SK-N-SH (cell line): ENCODE measurements at regions not wholly inside any gene's neighbourhood (a gene's known extent, or its start where the extent isn't known, plus 50 kb on each side); places are given as distances from the start of the nearest gene placed in this dataset.

ENCODE experiments used
- CTCF ChIA-PET: fragments of 300-600, 350-600 bp; formaldehyde crosslinking; extraction: SDS; loops from one replicate; lab custom pipeline; 2021; lab: Yijun Ruan, JAX
- POLR2A ChIA-PET: fragments of 350-600 bp; sonication (Branson Sonifier 250); formaldehyde crosslinking; extraction: SDS; loops from one replicate; lab custom pipeline; 2020; ENCODE audit warnings: antibody characterized with exemption, inconsistent platforms; lab: Yijun Ruan, JAX
- DNase-seq: peaks from one replicate; pipeline ENCODE4 v3.0.0; 2012
- H2AFZ ChIP-seq: fragments of 200-600 bp; sonication (generic); 2 replicates; pipeline ENCODE4 v1.8.1; 2016; ENCODE audit warnings: antibody characterized with exemption, mild to moderate bottlenecking, low read depth
- H3F3A ChIP-seq: fragments of 200-600 bp; sonication (generic); replicated peaks from 2 replicates; pipeline ENCODE3; 2016; ENCODE audit warnings: antibody characterized with exemption, mild to moderate bottlenecking; ENCODE audit not compliant: insufficient read depth
- H3K27ac ChIP-seq, 2 experiments: fragments of 200-500 bp in 1 of 2; fragments of 200-600 bp in 1 of 2; sonication (Bioruptor generic) in 1 of 2; sonication (generic), shearing (Covaris generic) in 1 of 2; 2 replicates each; pipeline versions ENCODE4 v1.5.1 to v1.6.1; 2014 to 2016; ENCODE audit warnings: low read depth in 2 of 2, inconsistent platforms in 1 of 2, low read length in 1 of 2, mild to moderate bottlenecking in 1 of 2, mixed read lengths in 1 of 2
- H3K27me3 ChIP-seq: fragments of 200-600 bp; sonication (generic), shearing (Covaris generic); 2 replicates; pipeline ENCODE4 v1.6.1; 2016; ENCODE audit warnings: mixed run types; ENCODE audit not compliant: insufficient read depth
- H3K36me3 ChIP-seq, 2 experiments: fragments of 200-500 bp in 1 of 2; fragments of 200-600 bp in 1 of 2; sonication (Bioruptor generic) in 1 of 2; sonication (generic) in 1 of 2; replicated peaks in 1 of 2; 2 replicates each; pipeline versions ENCODE3 to v1.5.1; 2014 to 2016; ENCODE audit warnings: low read length in 1 of 2, mild to moderate bottlenecking in 1 of 2; ENCODE audit not compliant: insufficient read depth in 2 of 2, control insufficient read depth in 1 of 2
- H3K4me1 ChIP-seq, 2 experiments: fragments of 200-500 bp in 1 of 2; fragments of 200-600 bp in 1 of 2; sonication (Bioruptor generic) in 1 of 2; sonication (generic), shearing (Covaris generic) in 1 of 2; 2 replicates each; pipeline versions ENCODE4 v1.5.1 to v1.6.1; 2014 to 2016; ENCODE audit warnings: low read depth in 1 of 2, low read length in 1 of 2, mixed run types in 1 of 2; ENCODE audit not compliant: insufficient read depth in 2 of 2, control insufficient read depth in 1 of 2
- H3K4me2 ChIP-seq: fragments of 200-600 bp; sonication (generic), shearing (Covaris generic); 2 replicates; pipeline ENCODE4 v1.6.1; 2017; ENCODE audit warnings: mixed run types
- H3K4me3 ChIP-seq, 2 experiments: fragments of 200-500 bp in 1 of 2; fragments of 200-600 bp in 1 of 2; sonication (Bioruptor generic) in 1 of 2; sonication (generic), shearing (Covaris generic) in 1 of 2; 2 replicates each; pipeline versions ENCODE4 v1.5.1 to v1.8.1; 2014 to 2016; ENCODE audit warnings: low read depth in 2 of 2, inconsistent platforms in 1 of 2, low read length in 1 of 2, mild to moderate bottlenecking in 1 of 2, mixed read lengths in 1 of 2, moderate library complexity in 1 of 2
- H3K79me2 ChIP-seq: fragments of 200-600 bp; sonication (generic); 2 replicates; pipeline ENCODE4 v1.8.1; 2017; ENCODE audit warnings: mild to moderate bottlenecking; ENCODE audit not compliant: insufficient read depth
- H3K9ac ChIP-seq: fragments of 200-600 bp; sonication (generic); 2 replicates; pipeline ENCODE4 v1.6.1; 2017; ENCODE audit warnings: mixed run types
- H3K9me2 ChIP-seq: fragments of 200-600 bp; sonication (generic); 2 replicates; pipeline ENCODE4 v1.6.1; 2017; ENCODE audit warnings: mixed run types
- H3K9me3 ChIP-seq: fragments of 200-600 bp; sonication (generic); 2 replicates; pipeline ENCODE4 v1.6.1; 2017; ENCODE audit warnings: mixed run types, mild to moderate bottlenecking, moderate library complexity
- H4K20me1 ChIP-seq: fragments of 200-600 bp; sonication (generic); 2 replicates; pipeline ENCODE4 v1.6.1; 2017; ENCODE audit warnings: mild to moderate bottlenecking, mixed run types; ENCODE audit not compliant: insufficient read depth
- CHD2 ChIP-seq: fragments of 150-350 bp; IDR thresholded peaks from 2 replicates; pipeline ENCODE4 v1.6.1; 2018; ENCODE audit warnings: low read length; ENCODE audit not compliant: partially characterized antibody
- EP300 ChIP-seq, 2 experiments: IDR thresholded peaks; 2 replicates each; pipeline versions ENCODE4 v1.4.0 to v1.6.1; 2012; ENCODE audit warnings: borderline replicate concordance in 1 of 2, low read depth in 1 of 2, low read length in 1 of 2
- EZH2phosphoT487 ChIP-seq: fragments of 200-600 bp; sonication (generic); IDR thresholded peaks from 2 replicates; pipeline ENCODE4 v1.6.1; 2017; ENCODE audit warnings: low read depth, mixed run types, mild to moderate bottlenecking, antibody characterized with exemption, moderate library complexity, borderline replicate concordance
- GATA2 ChIP-seq: sonication (generic); formaldehyde crosslinking; IDR thresholded peaks from 2 replicates; pipeline ENCODE4 v1.5.0; 2020; ENCODE audit warnings: mild to moderate bottlenecking, missing genetic modification reagents
- IRF3 ChIP-seq: fragments of 150-350 bp; IDR thresholded peaks from 2 replicates; pipeline ENCODE4 v1.6.1; 2016; ENCODE audit warnings: mild to moderate bottlenecking, low read depth, low read length
- PBX3 ChIP-seq: IDR thresholded peaks from 2 replicates; pipeline ENCODE4; 2012
- POLR2AphosphoS5 ChIP-seq: IDR thresholded peaks from 2 replicates; pipeline ENCODE4 v1.6.1; 2012; ENCODE audit warnings: low read depth, low read length
- RAD21 ChIP-seq: IDR thresholded peaks from 2 replicates; pipeline ENCODE4 v1.6.1; 2012; ENCODE audit warnings: mild to moderate bottlenecking, low read length
- RCOR1 ChIP-seq: fragments of 150-350 bp; IDR thresholded peaks from 2 replicates; pipeline ENCODE4 v1.6.1; 2017; ENCODE audit warnings: antibody characterized with exemption, low read length
- REST ChIP-seq: IDR thresholded peaks from 2 replicates; pipeline ENCODE4 v1.6.1; 2012; ENCODE audit warnings: mild to moderate bottlenecking, low read depth, low read length, moderate library complexity
- RFX5 ChIP-seq: IDR thresholded peaks from 2 replicates; pipeline ENCODE4 v1.6.1; 2012; ENCODE audit warnings: mild to moderate bottlenecking, improper control_type of control experiment, low read length
- SMC3 ChIP-seq: IDR thresholded peaks from 2 replicates; pipeline ENCODE4 v1.6.1; 2012; ENCODE audit warnings: low read depth, low read length, improper control_type of control experiment
- TCF12 ChIP-seq: IDR thresholded peaks from 2 replicates; pipeline ENCODE4 v1.4.0; 2012
- USF2 ChIP-seq: fragments of 150-350 bp; IDR thresholded peaks from 2 replicates; pipeline ENCODE4 v1.6.1; 2017; ENCODE audit warnings: antibody characterized with exemption, low read length, low read depth, borderline replicate concordance
- YY1 ChIP-seq: IDR thresholded peaks from 2 replicates; pipeline ENCODE4 v1.4.0; 2012; ENCODE audit warnings: low read depth, mild to moderate bottlenecking
- ZBTB33 ChIP-seq: IDR thresholded peaks from 2 replicates; pipeline ENCODE4 v1.4.0; 2012; ENCODE audit warnings: low read depth, borderline replicate concordance
- WGBS: methylation state at CpG from one replicate; pipeline ENCODE4 v1.1.6; 2017; ENCODE audit warnings: low lambda C conversion rate; 5-methylcytosine and 5-hydroxymethylcytosine counted together

- POLR2A ChIA-PET: no interaction called here
- TF ChIP-seq ZBTB33: no peak
- TF ChIP-seq USF2: no peak
- TF ChIP-seq RCOR1: no peak
- TF ChIP-seq GATA2 (CRISPR knock-in tag): no peak
- no peak for TF ChIP-seq CHD2
- no peak for TF ChIP-seq EZH2phosphoT487
- TF ChIP-seq IRF3: no peak
- no peak for TF ChIP-seq RAD21
- TF ChIP-seq PBX3: no peak
- TF ChIP-seq YY1: no peak
- TF ChIP-seq REST: no peak
- TF ChIP-seq EP300 (IDR thresholded peaks at IDR 0.05; ENCODE audit: borderline replicate concordance in 1 of 2, low read depth in 1 of 2, low read length in 1 of 2): no peak
- no peak for TF ChIP-seq POLR2AphosphoS5
- no peak for TF ChIP-seq SMC3
- no peak for TF ChIP-seq TCF12
- TF ChIP-seq RFX5: no peak
- TF ChIP-seq, all 33 proteins: peak for 0
- Histone ChIP-seq H3K4me1 (no peaks in the 10 kb centered on the region), H3K4me2 (no peak overlapping the region), H3K4me3 (no peak overlapping the region), H3K9ac (no peak overlapping the region), H4K20me1 (no peaks in the 10 kb centered on the region), H3F3A (no peaks in the 10 kb centered on the region), H3K9me2 (no peaks in the 10 kb centered on the region), H3K27me3 (no peaks in the 10 kb centered on the region), H3K36me3 (no peaks in the 10 kb centered on the region), H3K79me2 (no peaks in the 10 kb centered on the region), H3K27ac (no peak overlapping the region), H3K9me3 (no peaks in the 10 kb centered on the region), H2AFZ (no peak overlapping the region)
- WGBS: 74% methylated on average over 8 of the region's 8 CpGs
- CTCF ChIA-PET: no interaction called here
- no peak for DNase-seq
These were observed 730.6 kb upstream of the IGFBP3 start for GRCh38 chr7:46651561-46652088.
